ENCODE measurements at regions not wholly inside any gene's neighbourhood (a gene's known extent, or its start where the extent isn't known, plus 50 kb on each side); places are given as distances from the start of the nearest gene placed in this dataset.

- TF ChIP-seq CHD2 (IDR thresholded peaks at IDR 0.05; ENCODE audit: low read length, partially characterized antibody) (no peak), ELF1 (IDR thresholded peaks at IDR 0.05) (no peak), EP300 (IDR thresholded peaks at IDR 0.05; ENCODE audit: borderline replicate concordance in 1 of 2, low read depth in 1 of 2, low read length in 1 of 2) (no peak), ZBTB33 (IDR thresholded peaks at IDR 0.05; ENCODE audit: borderline replicate concordance, low read depth) (no peak), USF2 (IDR thresholded peaks at IDR 0.05; ENCODE audit: borderline replicate concordance, low read depth, low read length) (no peak), TAF1 (IDR thresholded peaks at IDR 0.05; ENCODE audit: borderline replicate concordance, low read depth, low read length) (no peak), POLR2AphosphoS5 (IDR thresholded peaks at IDR 0.05; ENCODE audit: low read depth, low read length) (no peak)
- TF ChIP-seq, protein P1, sequence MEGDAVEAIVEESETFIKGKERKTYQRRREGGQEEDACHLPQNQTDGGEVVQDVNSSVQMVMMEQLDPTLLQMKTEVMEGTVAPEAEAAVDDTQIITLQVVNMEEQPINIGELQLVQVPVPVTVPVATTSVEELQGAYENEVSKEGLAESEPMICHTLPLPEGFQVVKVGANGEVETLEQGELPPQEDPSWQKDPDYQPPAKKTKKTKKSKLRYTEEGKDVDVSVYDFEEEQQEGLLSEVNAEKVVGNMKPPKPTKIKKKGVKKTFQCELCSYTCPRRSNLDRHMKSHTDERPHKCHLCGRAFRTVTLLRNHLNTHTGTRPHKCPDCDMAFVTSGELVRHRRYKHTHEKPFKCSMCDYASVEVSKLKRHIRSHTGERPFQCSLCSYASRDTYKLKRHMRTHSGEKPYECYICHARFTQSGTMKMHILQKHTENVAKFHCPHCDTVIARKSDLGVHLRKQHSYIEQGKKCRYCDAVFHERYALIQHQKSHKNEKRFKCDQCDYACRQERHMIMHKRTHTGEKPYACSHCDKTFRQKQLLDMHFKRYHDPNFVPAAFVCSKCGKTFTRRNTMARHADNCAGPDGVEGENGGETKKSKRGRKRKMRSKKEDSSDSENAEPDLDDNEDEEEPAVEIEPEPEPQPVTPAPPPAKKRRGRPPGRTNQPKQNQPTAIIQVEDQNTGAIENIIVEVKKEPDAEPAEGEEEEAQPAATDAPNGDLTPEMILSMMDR (IDR thresholded peaks at IDR 0.05) = no peak
Observed at GRCh38 chr16:22762486-22762885, 51.5 kb upstream of the HS3ST2 start.

Data from SK-N-SH (cell line).